Glomerular visceral epithelial cell (primary cell): ENCODE measurements at regions not wholly inside any gene's neighbourhood (a gene's known extent, or its start where the extent isn't known, plus 50 kb on each side); places are given as distances from the start of the nearest gene placed in this dataset.

Experiments
- DNase-seq: peaks from one replicate; pipeline ENCODE4 v3.0.0-alpha.2; 2016; ENCODE audit errors: extremely low spot score

- no peak for DNase-seq
These were observed 142.2 kb downstream of the ABCA8 start for GRCh38 chr17:68812876-68813584.

- DNase-seq = no peak
These were observed 146.0 kb downstream of the ABCA8 start for GRCh38 chr17:68809148-68809547.

- DNase-seq = no peak
These were observed 147.0 kb downstream of the ABCA8 start for GRCh38 chr17:68807998-68808772.

GRCh38 chr17:68805609-68806008 is 149.6 kb downstream of the ABCA8 start:
- no peak for DNase-seq

- DNase-seq = no peak
These were observed 150.2 kb downstream of the ABCA8 start for GRCh38 chr17:68804777-68805520.

GRCh38 chr17:68803164-68803929 is 151.8 kb downstream of the ABCA8 start:
- no peak for DNase-seq

GRCh38 chr17:68801335-68802247 is 153.6 kb downstream of the ABCA8 start:
- DNase-seq = no peak

GRCh38 chr17:68800751-68801150 is 154.4 kb downstream of the ABCA8 start:
- DNase-seq = no peak

- DNase-seq = no peak
These were observed 160.4 kb downstream of the ABCA8 start for GRCh38 chr17:68794636-68795434.

- DNase-seq = no peak
These were observed 162.3 kb downstream of the ABCA8 start for GRCh38 chr17:68792873-68793272.

- DNase-seq = no peak
These were observed 163.0 kb downstream of the ABCA8 start for GRCh38 chr17:68792042-68792685.

- DNase-seq = no peak
These were observed 164.3 kb downstream of the ABCA8 start for GRCh38 chr17:68790931-68791330.

GRCh38 chr17:68790492-68790891 is 164.7 kb downstream of the ABCA8 start:
- no peak for DNase-seq

- DNase-seq = no peak
These were observed 165.8 kb downstream of the ABCA8 start for GRCh38 chr17:68789203-68789962.

GRCh38 chr17:68785565-68786486 is 169.4 kb downstream of the ABCA8 start:
- no peak for DNase-seq

GRCh38 chr17:68784431-68784830 is 170.8 kb downstream of the ABCA8 start:
- DNase-seq = no peak

- DNase-seq = no peak
These were observed 171.3 kb downstream of the ABCA8 start for GRCh38 chr17:68783861-68784260.

GRCh38 chr17:68782789-68783188 is 172.4 kb downstream of the ABCA8 start:
- DNase-seq = no peak
